ENCODE measurements at regions not wholly inside any gene's neighbourhood (a gene's known extent, or its start where the extent isn't known, plus 50 kb on each side); places are given as distances from the start of the nearest gene placed in this dataset.

- intact Hi-C loops (cut with micrococcal nuclease) = no loop called here
- Mint-ChIP-seq H3K4me3 (no peak overlapping the region), H3K4me1 (ENCODE audit: low read depth) (no peaks in the 10 kb centered on the region), H3K36me3 (ENCODE audit: low read depth) (no peaks in the 10 kb centered on the region), H3K27ac (no peak overlapping the region), H3K9me3 (peaks cover 12% of the 10 kb centered on the region), H3K27me3 (ENCODE audit: insufficient read depth) (peaks cover 3% of the 10 kb centered on the region)
- DNase-seq (ENCODE audit: low spot score) = no peak
Observed at GRCh38 chr5:2324788-2325187, 426.7 kb downstream of the IRX2 start.

- H3K36me3 Mint-ChIP-seq (ENCODE audit: low read depth) = no peaks in the 10 kb centered on the region
- H3K4me3 Mint-ChIP-seq = no peak overlapping the region
- DNase-seq (ENCODE audit: low spot score) = no peak
- peaks cover 8% of the 10 kb centered on the region for H3K9me3 Mint-ChIP-seq
- intact Hi-C loops (cut with micrococcal nuclease) = no loop called here
- H3K27ac Mint-ChIP-seq = no peak overlapping the region
- H3K4me1 Mint-ChIP-seq (ENCODE audit: low read depth) = no peaks in the 10 kb centered on the region
- peaks cover 3% of the 10 kb centered on the region for H3K27me3 Mint-ChIP-seq (ENCODE audit: insufficient read depth)
Observed at GRCh38 chr5:2320611-2321010, 430.9 kb downstream of the IRX2 start.

DNA sequence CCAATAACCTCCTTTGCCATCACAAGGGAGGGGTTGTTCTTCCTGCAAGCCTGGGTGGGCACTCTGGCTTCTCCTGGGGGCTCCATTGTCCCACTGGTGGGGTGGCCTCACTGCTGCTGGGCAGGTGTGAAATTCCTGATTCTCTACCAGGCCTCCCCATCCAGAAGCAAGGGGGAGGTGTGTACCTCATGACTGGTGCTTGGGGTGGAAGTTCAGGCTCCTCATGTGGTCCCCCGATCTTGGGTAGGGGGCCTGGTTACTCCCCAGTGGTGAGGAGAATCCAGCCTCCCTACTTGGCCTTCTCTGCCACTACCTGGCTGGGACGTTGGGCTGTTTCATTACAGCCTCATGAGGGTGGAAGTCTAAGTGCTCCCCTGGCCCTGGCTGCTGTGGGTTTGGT lies 433.9 kb downstream of the IRX2 start:
- H3K27me3 Mint-ChIP-seq (ENCODE audit: insufficient read depth) = no peaks in the 10 kb centered on the region
- DNase-seq (ENCODE audit: low spot score) = no peak
- H3K4me1 Mint-ChIP-seq (ENCODE audit: low read depth) = no peaks in the 10 kb centered on the region
- no peaks in the 10 kb centered on the region for H3K36me3 Mint-ChIP-seq (ENCODE audit: low read depth)
- H3K9me3 Mint-ChIP-seq = no peaks in the 10 kb centered on the region
- H3K4me3 Mint-ChIP-seq = no peak overlapping the region
- no peak overlapping the region for H3K27ac Mint-ChIP-seq
- intact Hi-C loops (cut with micrococcal nuclease) = no loop called here

DNA sequence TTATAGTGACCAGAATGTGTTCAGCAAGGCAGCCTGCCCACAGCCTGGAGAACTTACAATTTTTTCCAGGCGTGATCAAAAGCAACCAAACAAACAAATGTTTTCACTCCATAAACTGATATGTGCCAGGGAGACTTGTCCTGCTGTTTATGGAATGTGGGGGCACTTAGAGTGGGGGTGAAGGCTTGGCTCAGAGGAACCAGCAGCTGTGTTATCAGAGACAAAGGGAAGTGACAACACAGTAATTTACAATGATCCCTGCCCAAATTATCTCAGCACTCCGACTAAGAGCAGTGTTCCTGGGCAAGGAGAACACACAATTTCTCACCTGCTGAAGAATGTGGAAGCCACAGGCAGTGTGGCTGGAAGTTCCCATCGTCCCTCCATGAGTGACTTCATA lies 429.1 kb upstream of the IRX4 start:
- Mint-ChIP-seq H3K4me1 (ENCODE audit: low read depth) (no peaks in the 10 kb centered on the region), H3K27ac (no peak overlapping the region), H3K36me3 (ENCODE audit: low read depth) (no peaks in the 10 kb centered on the region), H3K4me3 (no peak overlapping the region), H3K9me3 (no peaks in the 10 kb centered on the region), H3K27me3 (ENCODE audit: insufficient read depth) (no peaks in the 10 kb centered on the region)
- no peak for DNase-seq (ENCODE audit: low spot score)
- intact Hi-C loops (cut with micrococcal nuclease) = no loop called here

DNA sequence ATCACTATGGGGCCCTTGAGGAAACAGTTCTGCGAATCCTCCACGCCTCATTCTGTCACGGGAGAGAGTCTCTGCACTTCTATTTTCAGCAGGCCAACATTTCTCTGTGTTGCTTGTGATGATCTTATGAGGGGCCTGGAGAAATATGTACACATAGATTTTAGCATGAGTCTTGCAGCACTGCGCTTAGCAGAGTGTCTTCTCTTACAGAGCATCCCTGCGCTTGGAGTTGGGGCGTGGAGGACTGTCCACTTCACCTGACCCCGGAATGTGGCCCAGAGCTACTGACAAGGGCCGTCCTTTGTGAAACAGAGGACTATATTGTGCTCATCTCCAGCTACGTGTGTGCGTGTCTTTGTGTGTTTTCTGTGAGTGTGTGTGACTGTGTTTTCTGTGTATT lies 428.2 kb upstream of the IRX4 start:
- Mint-ChIP-seq H3K4me3 (no peak overlapping the region), H3K9me3 (no peaks in the 10 kb centered on the region), H3K4me1 (ENCODE audit: low read depth) (no peaks in the 10 kb centered on the region), H3K27me3 (ENCODE audit: insufficient read depth) (no peaks in the 10 kb centered on the region), H3K36me3 (ENCODE audit: low read depth) (no peaks in the 10 kb centered on the region), H3K27ac (no peak overlapping the region)
- DNase-seq (ENCODE audit: low spot score) = no peak
- intact Hi-C loops (cut with micrococcal nuclease) = no loop called here

GRCh38 chr5:2307631-2308030 lies 424.9 kb upstream of the IRX4 start:
- Mint-ChIP-seq H3K4me3 (no peak overlapping the region), H3K4me1 (ENCODE audit: low read depth) (no peaks in the 10 kb centered on the region), H3K27me3 (ENCODE audit: insufficient read depth) (no peaks in the 10 kb centered on the region), H3K9me3 (no peaks in the 10 kb centered on the region), H3K27ac (no peak overlapping the region), H3K36me3 (ENCODE audit: low read depth) (no peaks in the 10 kb centered on the region)
- DNase-seq (ENCODE audit: low spot score) = no peak
- intact Hi-C loops (cut with micrococcal nuclease) = no loop called here

DNA sequence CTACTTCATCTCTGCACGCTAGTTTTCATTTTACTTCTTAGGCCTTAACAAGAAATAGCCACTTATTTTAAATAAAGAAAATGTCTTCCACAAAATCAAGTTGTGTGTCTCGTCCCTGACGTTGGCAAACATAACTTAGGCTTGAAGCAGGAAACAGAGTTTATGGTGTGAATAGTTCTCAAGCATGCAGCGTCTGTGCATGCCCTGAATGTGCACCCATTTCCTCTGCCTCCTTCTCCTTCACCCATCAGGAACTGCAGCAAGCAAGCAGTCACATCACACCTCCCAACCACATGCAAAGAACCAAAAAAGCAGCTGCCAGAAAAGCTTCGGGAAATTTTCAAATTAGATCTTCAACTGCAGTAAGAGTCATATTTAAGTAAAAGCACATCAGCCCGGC lies 424.0 kb upstream of the IRX4 start:
- DNase-seq (ENCODE audit: low spot score) = no peak
- intact Hi-C loops (cut with micrococcal nuclease) = no loop called here
- Mint-ChIP-seq H3K27ac (no peak overlapping the region), H3K36me3 (ENCODE audit: low read depth) (no peaks in the 10 kb centered on the region), H3K27me3 (ENCODE audit: insufficient read depth) (no peaks in the 10 kb centered on the region), H3K4me3 (no peak overlapping the region), H3K9me3 (no peaks in the 10 kb centered on the region), H3K4me1 (ENCODE audit: low read depth) (no peaks in the 10 kb centered on the region)

GRCh38 chr5:2303431-2304100 lies 420.8 kb upstream of the IRX4 start:
- H3K27me3 Mint-ChIP-seq (ENCODE audit: insufficient read depth) = no peaks in the 10 kb centered on the region
- H3K36me3 Mint-ChIP-seq (ENCODE audit: low read depth) = no peaks in the 10 kb centered on the region

DNA sequence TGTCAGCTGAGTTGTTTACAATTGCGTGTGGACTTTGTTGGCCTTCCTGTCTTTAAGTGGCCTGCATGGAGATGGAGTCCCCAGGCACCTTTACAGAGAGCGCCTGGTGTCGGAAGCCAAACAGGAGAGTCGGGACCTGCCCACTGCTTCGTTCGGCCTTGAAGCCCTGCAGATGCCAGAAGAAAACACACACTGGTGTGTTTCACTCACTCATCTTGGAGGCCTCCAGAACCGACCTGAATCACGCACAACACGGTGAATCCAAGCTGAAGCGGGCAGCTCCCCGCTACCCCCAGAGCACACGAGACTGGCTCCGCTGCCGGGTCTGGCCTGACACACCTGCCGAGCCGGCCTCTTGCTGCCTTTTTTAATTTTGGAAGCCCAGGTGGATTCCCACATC lies 419.4 kb upstream of the IRX4 start:
- Mint-ChIP-seq H3K4me3 (no peak overlapping the region), H3K27ac (no peak overlapping the region), H3K27me3 (ENCODE audit: insufficient read depth) (no peaks in the 10 kb centered on the region), H3K4me1 (ENCODE audit: low read depth) (no peaks in the 10 kb centered on the region), H3K36me3 (ENCODE audit: low read depth) (no peaks in the 10 kb centered on the region), H3K9me3 (no peaks in the 10 kb centered on the region)
- intact Hi-C loops (cut with micrococcal nuclease) = no loop called here
- DNase-seq (ENCODE audit: low spot score) = no peak

More at GRCh38 chr5:2303431-2304100, 420.8 kb upstream of the IRX4 start:
- intact Hi-C loops (cut with micrococcal nuclease) = no loop called here
- no peaks in the 10 kb centered on the region for H3K9me3 Mint-ChIP-seq
- no peaks in the 10 kb centered on the region for H3K4me1 Mint-ChIP-seq (ENCODE audit: low read depth)
- no peak overlapping the region for H3K27ac Mint-ChIP-seq
- no peak for DNase-seq (ENCODE audit: low spot score)
- H3K4me3 Mint-ChIP-seq = no peak overlapping the region

- Mint-ChIP-seq H3K36me3 (ENCODE audit: low read depth) (no peaks in the 10 kb centered on the region), H3K4me1 (ENCODE audit: low read depth) (no peaks in the 10 kb centered on the region), H3K4me3 (no peak overlapping the region), H3K27ac (no peak overlapping the region), H3K9me3 (no peaks in the 10 kb centered on the region), H3K27me3 (ENCODE audit: insufficient read depth) (no peaks in the 10 kb centered on the region)
- no peak for DNase-seq (ENCODE audit: low spot score)
- intact Hi-C loops (cut with micrococcal nuclease) = no loop called here
Observed at GRCh38 chr5:2300861-2301574, 418.3 kb upstream of the IRX4 start.

- Mint-ChIP-seq H3K27ac (no peak overlapping the region), H3K4me3 (no peak overlapping the region), H3K9me3 (no peaks in the 10 kb centered on the region), H3K27me3 (ENCODE audit: insufficient read depth) (no peaks in the 10 kb centered on the region), H3K36me3 (ENCODE audit: low read depth) (no peaks in the 10 kb centered on the region), H3K4me1 (ENCODE audit: low read depth) (no peaks in the 10 kb centered on the region)
- no peak for DNase-seq (ENCODE audit: low spot score)
- intact Hi-C loops (cut with micrococcal nuclease) = no loop called here
Observed at GRCh38 chr5:2300421-2300820, 417.7 kb upstream of the IRX4 start.

- Mint-ChIP-seq H3K36me3 (ENCODE audit: low read depth) (no peaks in the 10 kb centered on the region), H3K27me3 (ENCODE audit: insufficient read depth) (no peaks in the 10 kb centered on the region), H3K4me1 (ENCODE audit: low read depth) (no peaks in the 10 kb centered on the region), H3K27ac (no peak overlapping the region), H3K4me3 (no peak overlapping the region), H3K9me3 (no peaks in the 10 kb centered on the region)
- DNase-seq (ENCODE audit: low spot score) = no peak
- intact Hi-C loops (cut with micrococcal nuclease) = no loop called here
Observed at GRCh38 chr5:2299388-2300220, 416.9 kb upstream of the IRX4 start.

GRCh38 chr5:2298781-2299180 lies 416.1 kb upstream of the IRX4 start:
- no peaks in the 10 kb centered on the region for H3K27me3 Mint-ChIP-seq (ENCODE audit: insufficient read depth)
- intact Hi-C loops (cut with micrococcal nuclease) = no loop called here
- H3K36me3 Mint-ChIP-seq (ENCODE audit: low read depth) = no peaks in the 10 kb centered on the region
- H3K4me1 Mint-ChIP-seq (ENCODE audit: low read depth) = no peaks in the 10 kb centered on the region
- H3K9me3 Mint-ChIP-seq = no peaks in the 10 kb centered on the region
- no peak overlapping the region for H3K4me3 Mint-ChIP-seq
- DNase-seq (ENCODE audit: low spot score) = no peak
- H3K27ac Mint-ChIP-seq = no peak overlapping the region
